T-helper 2 cell treated with Interferon-gamma antibody and Interleukin-4, amounts not matched to agents 5 μg/mL and 100 μg/mL, for 36 hours (primary cell): ENCODE measurements at regions not wholly inside any gene's neighbourhood (a gene's known extent, or its start where the extent isn't known, plus 50 kb on each side); places are given as distances from the start of the nearest gene placed in this dataset.
"Not testable (repeated sequence)": the region's sequence is repeated elsewhere in the genome, so short reads cannot be mapped to it uniquely, and the experiment has no call there.

Experiments used
- DNase-seq: peaks from one replicate; pipeline ENCODE4 v3.0.0; 2021; ENCODE audit warnings: low spot score
- H3K27ac Mint-ChIP-seq: one replicate; pipeline ENCODE4 v1.8.0; 2021; ENCODE audit warnings: mild to moderate bottlenecking, mixed read lengths
- H3K27me3 Mint-ChIP-seq: one replicate; pipeline ENCODE4 v1.8.0; 2021; ENCODE audit warnings: low read depth, mixed read lengths
- H3K36me3 Mint-ChIP-seq: one replicate; pipeline ENCODE4 v1.8.0; 2021; ENCODE audit warnings: low read depth, mixed read lengths
- H3K4me1 Mint-ChIP-seq: one replicate; pipeline ENCODE4 v1.8.0; 2021; ENCODE audit warnings: low read depth, mixed read lengths
- H3K4me3 Mint-ChIP-seq: one replicate; pipeline ENCODE4 v1.8.0; 2022; ENCODE audit warnings: mild to moderate bottlenecking, moderate library complexity, mixed read lengths
- H3K9me3 Mint-ChIP-seq: one replicate; pipeline ENCODE4 v1.8.0; 2021; ENCODE audit warnings: mixed read lengths

DNA sequence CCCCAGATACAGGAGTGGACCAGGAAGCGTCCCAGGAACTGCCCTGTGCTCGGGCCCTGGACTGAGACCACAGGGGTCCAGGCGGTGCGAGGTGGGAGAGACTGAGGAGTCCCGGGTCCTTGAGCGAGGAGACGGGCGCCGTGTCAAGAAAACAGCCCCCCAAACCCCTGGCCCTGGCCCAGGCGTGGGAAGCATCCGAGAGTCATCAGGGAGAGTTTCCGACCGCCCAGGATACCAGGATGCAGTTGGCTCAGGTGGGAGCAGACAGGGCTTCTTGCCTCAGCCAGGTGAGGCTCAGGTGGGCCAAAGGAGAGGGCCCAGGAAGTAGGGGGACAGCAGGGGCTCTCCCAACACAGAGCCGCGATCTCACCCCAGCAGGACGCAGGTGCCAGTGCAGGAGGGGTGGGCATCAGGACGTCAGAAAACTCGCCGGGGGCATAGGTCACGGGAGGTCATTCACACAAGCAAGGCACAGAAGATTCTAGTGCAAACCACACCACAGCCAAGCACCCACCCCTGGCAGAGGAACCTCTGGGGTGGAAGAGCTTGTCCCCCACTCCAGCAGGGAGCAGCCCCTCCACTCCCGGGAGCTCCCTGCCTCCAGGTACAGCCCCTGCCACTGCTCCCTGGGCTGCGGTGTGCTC is 102.5 kb upstream of the EIF5 start:
- H3K36me3 Mint-ChIP-seq = no peaks in the 10 kb centered on the region

DNA sequence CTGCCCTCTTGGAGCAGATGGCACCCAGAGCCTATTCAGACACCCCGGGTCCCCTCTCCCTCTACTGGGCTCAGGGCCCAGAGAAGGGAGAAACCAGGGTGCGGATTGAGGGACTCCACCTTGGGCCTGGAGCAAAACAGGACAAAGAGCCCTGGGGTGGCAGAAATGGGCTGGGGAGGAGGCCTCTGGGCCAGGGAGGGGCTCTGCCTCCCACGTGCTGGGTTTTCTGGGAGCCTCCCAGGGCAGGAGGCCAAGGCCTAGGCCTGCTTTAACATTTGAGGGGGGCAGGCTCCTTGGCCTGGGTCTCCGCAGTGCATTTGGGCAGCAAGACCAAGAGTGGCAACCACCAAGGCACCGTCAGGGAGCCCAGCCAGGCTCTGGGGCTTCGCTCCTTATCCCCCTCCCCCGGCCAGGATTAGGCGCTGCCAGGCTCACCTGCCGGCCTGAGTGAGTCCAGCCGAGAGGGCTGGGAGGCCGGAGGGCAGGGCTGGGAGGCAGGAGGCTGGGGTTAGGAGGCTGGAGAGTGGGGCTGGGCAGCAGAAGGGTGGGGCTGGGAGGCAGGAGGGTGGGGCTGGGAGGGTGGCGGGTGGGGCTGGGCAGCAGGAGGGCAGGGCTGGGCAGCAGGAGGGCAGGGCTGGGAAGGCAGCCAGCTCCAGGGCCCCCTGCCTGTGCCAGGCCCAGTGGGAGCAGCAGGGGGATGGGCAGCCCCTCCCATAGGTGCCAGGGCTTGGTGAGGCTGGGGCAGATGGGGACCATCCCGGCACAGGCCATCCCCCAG is 101.8 kb upstream of the EIF5 start:
- Mint-ChIP-seq H3K27me3 (peaks cover 13% of the 10 kb centered on the region), H3K27ac (no peak overlapping the region), H3K4me3 (no peak overlapping the region), H3K4me1 (no peaks in the 10 kb centered on the region), H3K36me3 (no peaks in the 10 kb centered on the region), H3K9me3 (no peaks in the 10 kb centered on the region)
- DNase-seq = no peak

More for the DNA sequence above, 102.5 kb upstream of the EIF5 start:
- H3K27me3 Mint-ChIP-seq = peaks cover 13% of the 10 kb centered on the region
- H3K27ac Mint-ChIP-seq = no peak overlapping the region
- H3K9me3 Mint-ChIP-seq = no peaks in the 10 kb centered on the region
- H3K4me3 Mint-ChIP-seq = no peak overlapping the region
- H3K4me1 Mint-ChIP-seq = no peaks in the 10 kb centered on the region
- DNase-seq = no peak

DNA sequence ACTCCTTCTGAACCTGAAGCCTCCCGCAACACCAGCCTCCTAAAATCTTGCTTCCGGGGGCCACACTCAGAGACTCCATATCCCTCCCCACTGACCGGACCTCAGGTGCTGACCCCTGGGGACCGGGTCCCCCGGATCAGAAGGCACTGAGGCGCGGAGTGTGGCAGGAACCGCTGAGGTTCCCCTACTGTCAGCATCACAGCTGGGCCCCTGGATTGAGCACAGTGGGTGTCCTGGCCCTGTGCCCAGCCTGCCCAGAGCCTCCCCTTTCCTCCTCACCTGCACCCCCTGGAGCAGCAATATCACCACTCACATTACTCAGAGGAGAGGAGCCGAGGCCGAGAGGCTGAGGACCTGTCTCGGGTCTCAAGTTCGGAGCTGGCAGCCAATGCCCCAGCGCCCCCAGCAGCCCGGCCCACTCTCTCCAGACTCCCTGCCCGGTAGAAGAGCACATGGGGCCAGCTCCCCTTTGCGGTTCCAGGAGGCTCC is 101.2 kb upstream of the EIF5 start:
- Mint-ChIP-seq H3K4me3 (no peak overlapping the region), H3K4me1 (no peaks in the 10 kb centered on the region), H3K9me3 (peaks cover 6% of the 10 kb centered on the region), H3K36me3 (no peaks in the 10 kb centered on the region), H3K27ac (no peak overlapping the region), H3K27me3 (peaks cover 13% of the 10 kb centered on the region)
- DNase-seq = no peak

DNA sequence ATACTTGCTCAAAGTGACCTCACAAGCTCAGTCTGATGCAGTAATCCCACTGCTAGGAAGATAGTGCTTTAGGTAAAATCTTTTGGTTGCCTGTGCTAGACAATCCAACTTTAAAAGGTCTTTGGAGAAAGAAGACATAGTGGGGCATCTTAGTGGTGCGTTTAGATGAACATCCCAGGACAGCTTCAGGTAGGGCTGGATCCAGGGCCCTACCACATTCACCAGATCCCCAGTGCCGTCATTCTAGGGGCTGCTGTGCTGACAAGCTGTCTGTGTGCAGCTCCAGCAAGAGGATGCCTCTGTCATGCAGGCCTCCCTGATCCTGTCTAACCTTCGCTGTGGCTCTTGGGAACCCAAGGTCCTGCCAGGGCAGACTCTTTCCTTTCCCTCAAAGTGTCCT is 100.7 kb upstream of the EIF5 start:
- no peak for DNase-seq
- Mint-ChIP-seq H3K9me3 (peaks cover 11% of the 10 kb centered on the region), H3K27ac (no peak overlapping the region), H3K36me3 (peaks cover under 1% of the 10 kb centered on the region), H3K4me3 (no peak overlapping the region), H3K4me1 (no peaks in the 10 kb centered on the region), H3K27me3 (peaks cover 13% of the 10 kb centered on the region)

DNA sequence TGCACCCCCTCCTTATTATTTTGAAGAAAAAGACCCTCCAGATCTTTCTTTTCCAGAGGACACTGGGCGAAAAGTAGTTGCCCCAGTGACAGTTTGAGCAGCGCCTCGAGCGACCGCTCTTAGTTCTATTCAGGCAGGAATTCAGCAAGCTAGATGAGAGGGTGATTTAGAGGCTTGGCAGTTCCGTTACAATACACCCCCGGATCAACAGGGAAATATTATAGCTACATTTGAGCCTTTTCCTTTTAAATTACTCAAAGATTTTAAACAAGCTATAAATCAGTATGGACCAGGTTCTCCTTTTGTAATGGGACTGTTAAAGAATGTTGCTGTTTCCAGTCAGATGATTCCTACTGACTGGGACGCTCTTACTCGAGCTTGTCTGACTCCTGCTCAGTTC is 99.2 kb upstream of the EIF5 start:
- H3K36me3 Mint-ChIP-seq, DNase-seq, H3K27ac Mint-ChIP-seq, H3K4me3 Mint-ChIP-seq, H3K4me1 Mint-ChIP-seq: not testable (repeated sequence)
- H3K27me3 Mint-ChIP-seq = peaks cover 13% of the 10 kb centered on the region
- H3K9me3 Mint-ChIP-seq = peaks cover 23% of the 10 kb centered on the region

DNA sequence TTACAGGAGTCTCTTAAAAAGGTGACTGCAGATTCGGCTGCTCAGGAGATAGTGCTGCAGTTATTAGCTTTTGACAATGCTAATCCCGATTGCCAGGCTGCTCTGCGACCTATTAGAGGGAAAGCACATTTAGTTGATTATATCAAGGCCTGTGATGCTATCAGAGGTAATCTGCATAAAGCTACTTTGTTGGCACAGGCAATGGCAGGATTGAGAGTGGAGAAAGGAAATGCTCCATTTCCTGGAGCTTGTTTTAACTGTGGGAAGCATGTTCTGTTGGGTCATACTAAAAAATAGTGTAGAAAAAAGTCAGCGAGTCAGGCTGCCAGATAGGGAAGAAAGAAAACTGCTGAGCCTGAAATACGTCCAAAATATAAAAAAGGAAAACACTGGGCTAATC is 98.5 kb upstream of the EIF5 start:
- H3K27ac Mint-ChIP-seq, H3K4me1 Mint-ChIP-seq, H3K36me3 Mint-ChIP-seq, DNase-seq, H3K4me3 Mint-ChIP-seq: not testable (repeated sequence)
- H3K9me3 Mint-ChIP-seq = peaks cover 23% of the 10 kb centered on the region
- peaks cover 13% of the 10 kb centered on the region for H3K27me3 Mint-ChIP-seq

DNA sequence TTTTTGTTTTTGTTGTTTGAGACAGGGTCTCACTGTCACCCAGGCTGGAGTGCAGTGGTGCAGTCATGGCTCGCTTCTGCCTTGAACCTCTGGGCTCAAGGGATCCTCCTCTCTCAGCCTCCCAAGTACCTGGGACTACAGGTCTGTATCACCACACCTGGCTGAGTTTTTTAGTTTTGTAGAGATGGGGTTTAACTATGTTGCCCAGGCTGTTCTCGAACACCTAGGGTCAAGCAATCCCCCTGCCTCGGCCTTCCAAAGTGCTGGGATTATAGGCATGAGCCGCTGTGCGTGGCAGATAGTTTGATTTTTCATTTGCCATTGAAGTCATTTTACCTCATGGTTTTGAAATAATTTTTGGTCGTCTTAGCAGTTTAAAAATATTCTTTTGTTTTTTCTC is 94.3 kb upstream of the EIF5 start:
- Mint-ChIP-seq H3K36me3 (peaks cover 1% of the 10 kb centered on the region), H3K4me1 (no peaks in the 10 kb centered on the region), H3K9me3 (peaks cover 23% of the 10 kb centered on the region), H3K27me3 (peaks cover 10% of the 10 kb centered on the region), H3K27ac (no peak overlapping the region), H3K4me3 (no peak overlapping the region)
- no peak for DNase-seq

DNA sequence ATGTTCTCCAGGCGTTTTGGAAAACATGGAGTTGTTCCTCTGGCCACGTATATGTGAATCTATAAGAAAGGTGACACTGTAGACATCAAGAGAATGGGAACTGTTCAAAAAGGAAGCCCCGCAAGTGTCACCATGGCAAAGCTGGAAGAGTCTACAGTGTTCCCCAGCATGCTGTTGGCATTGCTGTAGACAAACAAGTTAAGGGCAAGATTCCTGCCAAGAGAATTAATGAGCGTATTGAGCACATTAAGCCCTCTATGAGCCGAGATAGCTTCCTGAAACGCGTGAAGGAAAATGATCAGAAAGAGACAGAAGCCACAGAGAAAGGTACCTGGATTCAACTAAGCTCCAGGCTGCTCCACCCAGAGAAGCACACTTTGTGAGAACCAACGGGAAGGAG is 92.5 kb upstream of the EIF5 start:
- H3K4me1 Mint-ChIP-seq = no peaks in the 10 kb centered on the region
- no peak overlapping the region for H3K4me3 Mint-ChIP-seq
- no peaks in the 10 kb centered on the region for H3K27me3 Mint-ChIP-seq
- peaks cover 23% of the 10 kb centered on the region for H3K9me3 Mint-ChIP-seq
- DNase-seq = no peak
- H3K36me3 Mint-ChIP-seq = peaks cover 1% of the 10 kb centered on the region
- no peak overlapping the region for H3K27ac Mint-ChIP-seq

DNA sequence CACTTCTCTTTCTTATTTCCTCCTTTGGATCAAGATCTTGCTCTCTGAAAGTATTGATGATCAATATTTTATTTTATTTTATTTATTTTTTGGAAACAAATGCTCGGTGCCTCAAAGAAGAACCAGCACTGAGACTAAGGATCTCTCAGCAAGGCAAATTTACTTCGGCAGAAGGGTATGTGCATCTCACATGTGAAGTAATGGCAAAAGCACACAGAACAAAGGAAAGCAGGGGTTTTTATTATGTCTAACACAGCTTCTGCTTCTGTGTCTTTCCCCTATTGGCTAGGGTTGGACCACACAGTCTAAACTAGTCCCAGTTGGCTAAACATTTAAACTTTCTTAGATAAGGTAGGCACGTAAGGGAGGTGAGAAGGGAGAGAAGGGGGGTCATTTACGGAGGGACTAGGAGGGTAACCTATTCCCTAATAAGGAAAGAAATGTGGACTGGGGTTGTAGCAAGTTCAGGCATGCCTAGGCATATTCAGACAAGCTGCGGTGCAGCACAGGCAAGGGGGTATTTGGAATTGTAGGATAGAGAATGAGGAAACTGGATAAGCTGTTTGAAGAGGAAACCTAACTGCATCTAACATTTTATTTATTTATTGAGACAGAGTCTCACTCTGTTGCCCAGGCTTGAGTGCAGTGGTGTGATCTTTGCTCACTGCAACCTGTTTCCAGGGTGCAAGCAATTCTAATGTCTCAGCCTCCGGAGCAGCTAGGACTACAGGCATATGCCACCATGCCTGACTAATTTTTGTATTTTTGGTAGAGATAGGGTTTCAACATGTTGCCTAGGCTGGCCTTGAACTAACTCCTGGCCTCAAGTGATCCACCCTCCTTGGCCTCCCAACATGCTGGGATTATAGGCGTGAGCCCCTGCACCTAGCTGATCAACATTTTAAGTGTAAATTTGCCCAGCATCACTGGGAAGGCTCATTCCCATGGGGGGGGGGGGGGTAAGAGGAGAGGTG is 90.0 kb upstream of the EIF5 start:
- peaks cover 5% of the 10 kb centered on the region for H3K9me3 Mint-ChIP-seq
- no peaks in the 10 kb centered on the region for H3K4me1 Mint-ChIP-seq
- peaks cover 2% of the 10 kb centered on the region for H3K27me3 Mint-ChIP-seq
- DNase-seq = no peak
- H3K4me3 Mint-ChIP-seq = no peak overlapping the region
- H3K36me3 Mint-ChIP-seq = no peaks in the 10 kb centered on the region
- no peak overlapping the region for H3K27ac Mint-ChIP-seq

DNA sequence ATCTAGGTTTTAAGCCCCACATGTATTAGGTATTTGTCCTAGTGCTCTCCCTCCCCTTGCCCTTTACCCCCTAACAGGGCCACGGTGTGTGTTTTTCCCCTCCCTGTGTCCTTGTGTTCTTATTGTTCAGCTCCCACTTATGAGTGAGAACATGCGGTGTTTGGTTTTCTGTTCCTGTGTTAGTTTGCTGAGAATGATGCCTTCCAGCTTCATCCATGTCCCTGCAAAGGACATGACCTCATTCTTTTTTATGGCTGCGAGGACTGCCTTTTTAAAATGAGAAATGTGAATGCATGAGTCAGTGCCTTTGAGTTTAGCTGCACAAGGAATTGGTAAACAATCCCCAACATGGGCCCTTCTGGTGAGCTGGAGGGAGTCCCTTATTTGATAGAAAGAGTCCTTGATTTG is 88.4 kb upstream of the EIF5 start:
- H3K4me1 Mint-ChIP-seq, DNase-seq, H3K27me3 Mint-ChIP-seq, H3K27ac Mint-ChIP-seq, H3K9me3 Mint-ChIP-seq, H3K4me3 Mint-ChIP-seq, H3K36me3 Mint-ChIP-seq: not testable (repeated sequence)

DNA sequence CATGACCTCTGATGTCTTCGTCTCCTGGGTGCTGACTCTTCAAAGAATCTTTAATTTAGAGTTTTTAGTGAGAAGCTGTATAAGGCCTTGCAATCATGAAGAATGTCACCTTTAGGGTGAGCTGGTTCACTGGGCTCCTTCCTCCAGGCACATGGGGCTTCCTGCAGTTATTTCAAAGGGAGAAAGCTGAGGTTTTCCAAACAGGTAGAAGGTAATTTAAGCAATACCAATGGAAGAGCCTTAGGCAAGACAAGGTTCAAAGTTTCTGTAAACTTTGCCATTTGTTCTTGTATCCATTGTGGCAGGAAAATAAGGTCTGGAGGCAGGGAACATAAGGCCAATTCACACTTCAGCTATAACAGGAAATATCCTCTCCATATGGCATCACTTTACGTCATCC is 88.0 kb upstream of the EIF5 start:
- H3K4me3 Mint-ChIP-seq = no peak overlapping the region
- no peak for DNase-seq
- no peak overlapping the region for H3K27ac Mint-ChIP-seq
- H3K27me3 Mint-ChIP-seq = peaks cover 2% of the 10 kb centered on the region
- no peaks in the 10 kb centered on the region for H3K9me3 Mint-ChIP-seq
- H3K4me1 Mint-ChIP-seq = no peaks in the 10 kb centered on the region
- no peaks in the 10 kb centered on the region for H3K36me3 Mint-ChIP-seq

DNA sequence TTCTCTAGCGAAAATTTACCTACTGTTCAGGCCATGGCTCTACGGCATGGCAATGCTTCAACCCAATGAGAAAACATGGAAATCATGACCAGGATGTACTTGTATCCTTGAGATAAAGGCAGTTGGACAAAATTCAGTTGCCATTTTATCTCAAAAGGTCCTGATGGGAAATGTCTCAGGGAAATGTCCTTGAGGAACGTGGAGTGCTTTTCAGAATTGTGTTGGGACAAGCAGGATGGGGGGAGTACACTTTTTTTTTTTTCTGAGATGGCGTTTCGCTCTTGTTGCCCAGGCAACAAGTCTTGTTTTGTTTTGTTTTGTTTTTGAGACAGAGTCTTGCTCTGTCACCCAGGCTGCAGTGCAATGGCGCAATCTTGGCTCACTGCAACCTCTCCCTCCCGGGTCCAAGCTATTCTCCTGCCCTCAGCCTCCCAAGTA is 86.8 kb upstream of the EIF5 start:
- no peak overlapping the region for H3K27ac Mint-ChIP-seq

DNA sequence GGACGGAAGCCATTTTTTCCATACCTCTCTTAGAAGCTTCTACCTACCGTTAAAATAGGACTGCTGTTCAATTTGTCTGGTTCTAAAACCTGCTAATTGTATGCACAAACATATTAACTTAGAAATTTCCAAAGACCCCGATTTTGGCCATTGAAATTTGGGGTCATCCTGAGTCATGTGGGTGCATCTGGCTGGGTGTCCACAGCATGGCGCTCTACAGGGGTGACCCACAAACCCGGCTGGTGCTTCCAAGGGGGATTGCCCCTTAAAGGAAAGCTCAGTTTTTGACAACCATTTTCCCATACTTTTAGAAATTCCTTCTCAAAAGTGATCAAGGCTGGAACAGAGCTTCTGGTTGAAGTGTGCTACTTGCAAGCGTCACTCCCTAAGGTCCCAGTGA is 83.9 kb upstream of the EIF5 start:
- H3K36me3 Mint-ChIP-seq = no peaks in the 10 kb centered on the region
- peaks cover 2% of the 10 kb centered on the region for H3K27me3 Mint-ChIP-seq
- no peaks in the 10 kb centered on the region for H3K4me1 Mint-ChIP-seq
- H3K27ac Mint-ChIP-seq = no peak overlapping the region
- H3K4me3 Mint-ChIP-seq = no peak overlapping the region
- no peak for DNase-seq
- H3K9me3 Mint-ChIP-seq = no peaks in the 10 kb centered on the region

More for the DNA sequence above, 86.8 kb upstream of the EIF5 start:
- Mint-ChIP-seq H3K4me1 (no peaks in the 10 kb centered on the region), H3K4me3 (no peak overlapping the region), H3K27me3 (peaks cover 2% of the 10 kb centered on the region), H3K9me3 (no peaks in the 10 kb centered on the region), H3K36me3 (no peaks in the 10 kb centered on the region)
- DNase-seq = no peak

DNA sequence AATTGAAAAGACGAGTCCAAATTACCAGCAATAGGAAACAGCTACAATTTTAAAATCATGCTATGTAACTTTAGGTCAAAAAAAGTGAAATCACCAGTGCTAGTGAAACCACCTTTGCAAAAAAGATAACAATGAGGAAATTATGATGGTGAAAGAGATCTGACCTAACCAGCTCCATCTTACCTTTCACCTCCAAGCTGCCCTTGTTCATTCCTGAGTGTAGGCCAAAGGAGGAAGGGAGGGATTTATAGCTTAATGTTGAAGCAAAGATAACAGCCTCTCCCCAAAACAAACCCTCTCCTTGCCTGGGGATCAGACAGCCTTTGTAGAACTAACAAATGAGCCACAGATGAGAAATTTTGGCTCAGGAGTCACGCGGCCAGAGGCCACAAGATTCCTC is 83.2 kb upstream of the EIF5 start:
- Mint-ChIP-seq H3K4me3 (no peak overlapping the region), H3K9me3 (no peaks in the 10 kb centered on the region), H3K27me3 (peaks cover 2% of the 10 kb centered on the region), H3K36me3 (no peaks in the 10 kb centered on the region), H3K27ac (no peak overlapping the region), H3K4me1 (no peaks in the 10 kb centered on the region)
- DNase-seq = no peak
